DND-41 (cell line): ENCODE measurements at regions not wholly inside any gene's neighbourhood (a gene's known extent, or its start where the extent isn't known, plus 50 kb on each side); places are given as distances from the start of the nearest gene placed in this dataset.

Experiments used
- CTCF ChIP-seq: IDR thresholded peaks from 2 replicates; pipeline ENCODE4 v1.5.1; 2012; ENCODE audit warnings: borderline replicate concordance, low read length, moderate library complexity, mild to moderate bottlenecking; ENCODE audit not compliant: poor library complexity, severe bottlenecking; ENCODE audit errors: extremely low read depth
- EZH2 ChIP-seq: IDR thresholded peaks from 3 replicates; pipeline ENCODE4 v1.6.1; 2012; ENCODE audit warnings: borderline replicate concordance, low read depth, mild to moderate bottlenecking, moderate library complexity, low read length, inconsistent platforms; ENCODE audit not compliant: severe bottlenecking

- TF ChIP-seq CTCF (no peak), EZH2 (no peak)
These were observed 798.9 kb upstream of the CA10 start for GRCh38 chr17:52957411-52957810.
